HS-5 (cell line): ENCODE measurements at regions not wholly inside any gene's neighbourhood (a gene's known extent, or its start where the extent isn't known, plus 50 kb on each side); places are given as distances from the start of the nearest gene placed in this dataset.

Experiments
- DNase-seq: peaks from one replicate; pipeline ENCODE4 v3.0.0-alpha.2; 2012; ENCODE audit warnings: low read depth

GRCh38 chr20:17816804-17817587 lies 117.2 kb downstream of the BANF2 start:
- DNase-seq: no peak

GRCh38 chr20:17811628-17811965 lies 111.8 kb downstream of the BANF2 start:
- no peak for DNase-seq

GRCh38 chr20:17810847-17811627 lies 111.3 kb downstream of the BANF2 start:
- no peak for DNase-seq

GRCh38 chr20:17810062-17810631 lies 110.4 kb downstream of the BANF2 start:
- peak; percentile 3 for DNase-seq

GRCh38 chr20:17809362-17810061 lies 109.7 kb downstream of the BANF2 start:
- no peak for DNase-seq

GRCh38 chr20:17808782-17809181 lies 109.0 kb downstream of the BANF2 start:
- DNase-seq: no peak

- DNase-seq: no peak
Measured at GRCh38 chr20:17808357-17808756, 108.6 kb downstream of the BANF2 start.

GRCh38 chr20:17807651-17808050 lies 107.9 kb downstream of the BANF2 start:
- no peak for DNase-seq

GRCh38 chr20:17806739-17807441 lies 107.1 kb downstream of the BANF2 start:
- no peak for DNase-seq

- DNase-seq: no peak
Measured at GRCh38 chr20:17806107-17806506, 106.3 kb downstream of the BANF2 start.

- DNase-seq: no peak
Measured at GRCh38 chr20:17803765-17804164, 104.0 kb downstream of the BANF2 start.

GRCh38 chr20:17799575-17800227 lies 99.9 kb downstream of the BANF2 start:
- DNase-seq: no peak

GRCh38 chr20:17798601-17799000 lies 98.8 kb downstream of the BANF2 start:
- no peak for DNase-seq

- no peak for DNase-seq
Measured at GRCh38 chr20:17797579-17797978, 97.8 kb downstream of the BANF2 start.

GRCh38 chr20:17797161-17797560 lies 97.4 kb downstream of the BANF2 start:
- no peak for DNase-seq

GRCh38 chr20:17796091-17796563 lies 96.4 kb downstream of the BANF2 start:
- DNase-seq: no peak

- DNase-seq: no peak
Measured at GRCh38 chr20:17795501-17796071, 95.8 kb downstream of the BANF2 start.

- no peak for DNase-seq
Measured at GRCh38 chr20:17795003-17795402, 95.2 kb downstream of the BANF2 start.

- DNase-seq: no peak
Measured at GRCh38 chr20:17794400-17794799, 94.6 kb downstream of the BANF2 start.

GRCh38 chr20:17793986-17794385 lies 94.2 kb downstream of the BANF2 start:
- no peak for DNase-seq

GRCh38 chr20:17790296-17790695 lies 90.5 kb downstream of the BANF2 start:
- DNase-seq: no peak
